Mammary epithelial cell (primary cell): ENCODE measurements at regions not wholly inside any gene's neighbourhood (a gene's known extent, or its start where the extent isn't known, plus 50 kb on each side); places are given as distances from the start of the nearest gene placed in this dataset.

Experiments used
- EZH2 ChIP-seq: IDR thresholded peaks from 2 replicates; pipeline ENCODE4 v1.6.1; 2012; ENCODE audit warnings: low read length, inconsistent platforms, borderline replicate concordance
- TF ChIP-seq, protein P1 (sequence below), 2 donors: IDR thresholded peaks in 1 of 2; conservative IDR thresholded peaks in 1 of 2; 2 replicates each; pipeline ENCODE4 v1.5.1; 2011 to 2012; ENCODE audit warnings: inconsistent platforms in 2 of 2, low read length in 2 of 2, mild to moderate bottlenecking in 2 of 2, control low read depth in 1 of 2, low read depth in 1 of 2; ENCODE audit not compliant: insufficient read depth in 1 of 2; ENCODE audit errors: extremely low read depth in 1 of 2

DNA sequence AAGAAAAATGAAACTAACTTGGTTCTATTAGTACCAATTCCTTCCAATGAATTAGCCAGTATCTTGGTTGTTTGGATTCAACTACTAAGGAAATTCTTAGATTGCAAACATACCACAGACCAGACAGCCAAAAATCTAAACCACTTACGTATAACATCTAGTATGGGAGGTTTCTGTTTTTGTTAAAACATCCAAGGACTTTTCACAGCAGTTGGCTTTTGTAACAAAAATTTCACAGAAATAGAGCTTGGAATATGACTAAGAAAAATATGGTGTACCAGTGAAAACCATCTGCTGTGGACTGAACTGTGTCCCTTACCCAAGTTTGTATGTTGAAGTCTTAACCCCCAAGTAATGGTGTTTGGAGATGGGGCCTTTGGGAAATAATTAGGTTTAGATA, 199.2 kb downstream of the OTOL1 start:
- no peak for TF ChIP-seq EZH2
- TF ChIP-seq, protein P1, sequence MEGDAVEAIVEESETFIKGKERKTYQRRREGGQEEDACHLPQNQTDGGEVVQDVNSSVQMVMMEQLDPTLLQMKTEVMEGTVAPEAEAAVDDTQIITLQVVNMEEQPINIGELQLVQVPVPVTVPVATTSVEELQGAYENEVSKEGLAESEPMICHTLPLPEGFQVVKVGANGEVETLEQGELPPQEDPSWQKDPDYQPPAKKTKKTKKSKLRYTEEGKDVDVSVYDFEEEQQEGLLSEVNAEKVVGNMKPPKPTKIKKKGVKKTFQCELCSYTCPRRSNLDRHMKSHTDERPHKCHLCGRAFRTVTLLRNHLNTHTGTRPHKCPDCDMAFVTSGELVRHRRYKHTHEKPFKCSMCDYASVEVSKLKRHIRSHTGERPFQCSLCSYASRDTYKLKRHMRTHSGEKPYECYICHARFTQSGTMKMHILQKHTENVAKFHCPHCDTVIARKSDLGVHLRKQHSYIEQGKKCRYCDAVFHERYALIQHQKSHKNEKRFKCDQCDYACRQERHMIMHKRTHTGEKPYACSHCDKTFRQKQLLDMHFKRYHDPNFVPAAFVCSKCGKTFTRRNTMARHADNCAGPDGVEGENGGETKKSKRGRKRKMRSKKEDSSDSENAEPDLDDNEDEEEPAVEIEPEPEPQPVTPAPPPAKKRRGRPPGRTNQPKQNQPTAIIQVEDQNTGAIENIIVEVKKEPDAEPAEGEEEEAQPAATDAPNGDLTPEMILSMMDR (conservative IDR thresholded peaks at IDR 0.05 in 1 of 2, IDR thresholded peaks at IDR 0.05 in 1 of 2; ENCODE audit: extremely low read depth in 1 of 2, insufficient read depth in 1 of 2, low read depth in 1 of 2, low read length in 2 of 2): no peak
